HCT116 (cell line): ENCODE measurements at regions not wholly inside any gene's neighbourhood (a gene's known extent, or its start where the extent isn't known, plus 50 kb on each side); places are given as distances from the start of the nearest gene placed in this dataset.

Experiments
- ATAC-seq: fragments of 200-7000 bp; cut with Tn5 transposase; 2 replicates; pipeline ENCODE4 v1.9.1; 2020; ENCODE audit warnings: mild to moderate bottlenecking, moderate library complexity
- BruUV-seq: library from RNA; stranded (reverse); fragments of 400-500 nt; replicated peaks from 2 replicates; lab custom pipeline; 2021; lab: Mats Ljungman, UMichigan
- CTCF ChIA-PET: fragments of 300-600 bp; sonication (Branson Sonifier 250); formaldehyde crosslinking; loops from one replicate; lab custom pipeline; 2021; ENCODE audit warnings: antibody characterized with exemption; lab: Charles Lee
- POLR2A ChIA-PET: fragments of 300-600, 350-600 bp; sonication (Branson Sonifier 250); formaldehyde crosslinking; loops from one replicate; lab custom pipeline; 2021; ENCODE audit warnings: antibody characterized with exemption; lab: Charles Lee
- RAD21 ChIA-PET, 2 experiments: fragments of 300-600 bp; sonication (Branson Sonifier 250); formaldehyde crosslinking; loops; one replicate each; lab custom pipeline; 2023; ENCODE audit warnings: low total read pairs in 2 of 2; ENCODE audit not compliant: uncharacterized antibody in 2 of 2, unreplicated experiment in 2 of 2, low non-redundant PET in 1 of 2; lab: Charles Lee
- DNase-seq: peaks from one replicate; pipeline ENCODE4 v3.0.0-alpha.2; 2010; ENCODE audit warnings: low read depth, low spot score
- H2AFZ ChIP-seq: fragments of 200-600 bp; shearing (Covaris generic), sonication (generic); 2 replicates; pipeline ENCODE4 v1.6.1; 2017; ENCODE audit warnings: low read depth, mixed run types, mixed read lengths, antibody characterized with exemption, low read length; ENCODE audit not compliant: poor library complexity, severe bottlenecking
- H3K27ac ChIP-seq: 2 replicates; pipeline ENCODE4 v1.5.1; 2012; ENCODE audit warnings: low read depth, low read length
- H3K27me3 ChIP-seq: fragments of 200-600 bp; sonication (generic); 2 replicates; pipeline ENCODE4 v1.6.1; 2016; ENCODE audit warnings: mixed run types, low read length, mixed read lengths; ENCODE audit not compliant: insufficient read depth
- H3K36me3 ChIP-seq, 2 experiments: fragments of 200-500 bp in 1 of 2; fragments of 200-600 bp in 1 of 2; sonication (Bioruptor generic) in 1 of 2; sonication (generic) in 1 of 2; 2 replicates each; pipeline versions ENCODE4 v1.5.1 to v1.6.1; 2014 to 2016; ENCODE audit warnings: low read length in 2 of 2, inconsistent platforms in 1 of 2, mixed read lengths in 1 of 2, mixed run types in 1 of 2; ENCODE audit not compliant: insufficient read depth in 2 of 2, control insufficient read depth in 1 of 2
- H3K4me1 ChIP-seq, 2 experiments: fragments of 200-600 bp in 1 of 2; sonication (generic) in 1 of 2; 2 replicates each; pipeline versions ENCODE4 v1.5.1 to v1.6.1; 2012 to 2017; ENCODE audit warnings: low read length in 2 of 2, inconsistent platforms in 1 of 2, mild to moderate bottlenecking in 1 of 2, mixed read lengths in 1 of 2, mixed run types in 1 of 2, moderate library complexity in 1 of 2; ENCODE audit not compliant: insufficient read depth in 2 of 2, control insufficient read depth in 1 of 2
- H3K4me2 ChIP-seq: fragments of 200-600 bp; sonication (generic); 2 replicates; pipeline ENCODE4 v1.6.1; 2017; ENCODE audit warnings: mixed run types, low read length, mixed read lengths
- H3K4me3 ChIP-seq, 2 experiments: fragments of 200-600 bp in 1 of 2; sonication (generic) in 1 of 2; replicated peaks in 1 of 2; 2 replicates each; pipeline ENCODE4 v1.5.1; 2011 to 2016; ENCODE audit warnings: low read length in 2 of 2, control low read depth in 1 of 2, low read depth in 1 of 2, mild to moderate bottlenecking in 1 of 2, mixed read lengths in 1 of 2, mixed run types in 1 of 2
- H3K79me2 ChIP-seq: fragments of 200-600 bp; sonication (generic); 2 replicates; pipeline ENCODE4 v1.6.1; 2017; ENCODE audit warnings: mild to moderate bottlenecking, mixed run types, low read length, moderate library complexity, mixed read lengths; ENCODE audit not compliant: insufficient read depth
- H3K9ac ChIP-seq: fragments of 200-600 bp; sonication (generic); 2 replicates; pipeline ENCODE4 v1.6.1; 2016; ENCODE audit warnings: low read length, mixed read lengths
- H3K9me2 ChIP-seq: fragments of 200-600 bp; sonication (generic), shearing (Covaris generic); 2 replicates; pipeline ENCODE4 v1.6.1; 2017; ENCODE audit warnings: mixed run types, mild to moderate bottlenecking, moderate library complexity; ENCODE audit not compliant: insufficient read depth
- H3K9me3 ChIP-seq, 2 experiments: fragments of 200-500 bp in 1 of 2; fragments of 200-600 bp in 1 of 2; sonication (Bioruptor generic) in 1 of 2; sonication (generic) in 1 of 2; 2 replicates each; pipeline ENCODE4 v1.6.1; 2014 to 2017; ENCODE audit warnings: low read length in 2 of 2, mixed read lengths in 2 of 2, inconsistent platforms in 1 of 2, low read depth in 1 of 2, mild to moderate bottlenecking in 1 of 2, mixed run types in 1 of 2, moderate library complexity in 1 of 2; ENCODE audit not compliant: control insufficient read depth in 1 of 2, insufficient read depth in 1 of 2
- H4K20me1 ChIP-seq: fragments of 200-600 bp; sonication (generic), shearing (Covaris generic); 2 replicates; pipeline ENCODE4 v1.6.1; 2017; ENCODE audit warnings: mixed run types, mild to moderate bottlenecking, moderate library complexity; ENCODE audit not compliant: insufficient read depth
- CBX3 ChIP-seq: IDR thresholded peaks from 2 replicates; pipeline ENCODE4 v1.6.1; 2012; ENCODE audit warnings: low read depth
- CEBPB ChIP-seq: IDR thresholded peaks from 2 replicates; pipeline ENCODE4 v1.6.1; 2012; ENCODE audit warnings: low read depth
- EGR1 ChIP-seq: IDR thresholded peaks from 2 replicates; pipeline ENCODE4 v1.6.1; 2012; ENCODE audit warnings: low read depth
- ELF1 ChIP-seq: IDR thresholded peaks from 2 replicates; pipeline ENCODE4 v1.6.1; 2012; ENCODE audit warnings: low read depth, borderline replicate concordance
- FOSL1 ChIP-seq: IDR thresholded peaks from 2 replicates; pipeline ENCODE4 v1.6.1; 2012; ENCODE audit warnings: low read depth
- JUND ChIP-seq: IDR thresholded peaks from 2 replicates; pipeline ENCODE4 v1.6.1; 2012
- POLR2A ChIP-seq: IDR thresholded peaks from 2 replicates; pipeline ENCODE4 v1.7.0; 2011; ENCODE audit warnings: borderline replicate concordance; ENCODE audit not compliant: insufficient read depth, insufficient read length; ENCODE audit errors: extremely low read depth
- POLR2AphosphoS5 ChIP-seq: IDR thresholded peaks from 2 replicates; pipeline ENCODE4 v1.6.1; 2011; ENCODE audit warnings: mild to moderate bottlenecking, low read depth, low read length, moderate library complexity
- RAD21 ChIP-seq: IDR thresholded peaks from 2 replicates; pipeline ENCODE4 v1.6.1; 2012; ENCODE audit warnings: low read depth, mild to moderate bottlenecking
- SIN3A ChIP-seq: IDR thresholded peaks from 2 replicates; pipeline ENCODE4 v1.6.1; 2012; ENCODE audit warnings: low read depth
- SRF ChIP-seq: IDR thresholded peaks from 2 replicates; pipeline ENCODE4 v1.6.1; 2012; ENCODE audit warnings: low read depth
- TCF7L2 ChIP-seq: IDR thresholded peaks from 2 replicates; pipeline ENCODE4 v1.7.0; 2011; ENCODE audit warnings: borderline replicate concordance, inconsistent platforms; ENCODE audit not compliant: insufficient read depth, insufficient read length; ENCODE audit errors: extremely low read depth
- YY1 ChIP-seq: IDR thresholded peaks from 2 replicates; pipeline ENCODE4 v1.6.1; 2011; ENCODE audit warnings: low read length, low read depth, moderate library complexity, mild to moderate bottlenecking; ENCODE audit not compliant: insufficient replicate concordance; ENCODE audit errors: extremely low read depth
- ZFX ChIP-seq: fragments of 450-650 bp; IDR thresholded peaks from 2 replicates; pipeline ENCODE4 v1.6.1; 2017
- intact Hi-C: fragments of 100-400 bp; cut with micrococcal nuclease; formaldehyde crosslinking; loops from 2 replicates; pipeline ENCODE4 v1.10.0; 2022
- TF ChIP-seq, protein P1 (sequence below), 3 experiments: fragments of 200-600 bp in 1 of 3; sonication (generic) in 1 of 3; IDR thresholded peaks in 2 of 3; conservative IDR thresholded peaks in 1 of 3; 2 replicates each; pipeline ENCODE4 v1.5.1; 2012 to 2017; ENCODE audit warnings: low read depth in 2 of 3, low read length in 2 of 3, antibody characterized with exemption in 1 of 3, borderline replicate concordance in 1 of 3, control low read depth in 1 of 3, mild to moderate bottlenecking in 1 of 3, mixed read lengths in 1 of 3, mixed run types in 1 of 3, moderate library complexity in 1 of 3; ENCODE audit not compliant: insufficient read depth in 1 of 3
- TF ChIP-seq, protein P2 (sequence below): IDR thresholded peaks from 2 replicates; pipeline ENCODE4 v1.6.1; 2011; ENCODE audit warnings: mild to moderate bottlenecking, low read length, moderate library complexity; ENCODE audit not compliant: insufficient replicate concordance; ENCODE audit errors: extremely low read depth
- TF ChIP-seq, protein P3 (sequence below): IDR thresholded peaks from 2 replicates; pipeline ENCODE4 v1.6.1; 2012
- TF ChIP-seq, protein P4 (sequence below): IDR thresholded peaks from 2 replicates; pipeline ENCODE4 v1.6.1; 2012; ENCODE audit warnings: low read depth
- TF ChIP-seq, protein P5 (sequence below): IDR thresholded peaks from 2 replicates; pipeline ENCODE4 v1.6.1; 2012

DNA sequence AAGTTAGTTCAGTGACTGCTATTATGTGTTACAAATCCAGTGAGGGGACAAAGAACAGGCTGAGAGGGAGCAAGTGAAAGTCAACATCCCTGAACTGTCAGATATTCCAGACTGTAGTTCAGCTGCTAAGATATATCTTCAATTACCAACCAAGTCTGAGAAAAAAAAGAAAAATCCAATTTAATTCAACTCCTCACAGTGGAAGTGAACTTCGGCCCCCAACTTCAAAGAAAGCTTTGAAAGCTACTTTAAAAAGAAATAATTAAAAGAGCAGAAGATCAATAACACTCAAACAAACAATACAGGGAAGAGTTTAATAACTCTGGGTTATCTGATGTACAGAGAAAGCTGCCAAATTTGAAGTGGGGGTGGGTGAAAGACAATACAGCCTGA, 174.0 kb downstream of the SERPINI1 start:
- H3K36me3 ChIP-seq = no peaks in the 10 kb centered on the region
- no peak overlapping the region for H3K4me3 ChIP-seq
- ATAC-seq (no peak), DNase-seq (no peak)
- ChIA-PET CTCF (no interaction called here), POLR2A (no interaction called here), RAD21 (no interaction called here)
- intact Hi-C loops = no loop called here
- no peak overlapping the region for H3K4me2 ChIP-seq
- TF ChIP-seq, protein P1, sequence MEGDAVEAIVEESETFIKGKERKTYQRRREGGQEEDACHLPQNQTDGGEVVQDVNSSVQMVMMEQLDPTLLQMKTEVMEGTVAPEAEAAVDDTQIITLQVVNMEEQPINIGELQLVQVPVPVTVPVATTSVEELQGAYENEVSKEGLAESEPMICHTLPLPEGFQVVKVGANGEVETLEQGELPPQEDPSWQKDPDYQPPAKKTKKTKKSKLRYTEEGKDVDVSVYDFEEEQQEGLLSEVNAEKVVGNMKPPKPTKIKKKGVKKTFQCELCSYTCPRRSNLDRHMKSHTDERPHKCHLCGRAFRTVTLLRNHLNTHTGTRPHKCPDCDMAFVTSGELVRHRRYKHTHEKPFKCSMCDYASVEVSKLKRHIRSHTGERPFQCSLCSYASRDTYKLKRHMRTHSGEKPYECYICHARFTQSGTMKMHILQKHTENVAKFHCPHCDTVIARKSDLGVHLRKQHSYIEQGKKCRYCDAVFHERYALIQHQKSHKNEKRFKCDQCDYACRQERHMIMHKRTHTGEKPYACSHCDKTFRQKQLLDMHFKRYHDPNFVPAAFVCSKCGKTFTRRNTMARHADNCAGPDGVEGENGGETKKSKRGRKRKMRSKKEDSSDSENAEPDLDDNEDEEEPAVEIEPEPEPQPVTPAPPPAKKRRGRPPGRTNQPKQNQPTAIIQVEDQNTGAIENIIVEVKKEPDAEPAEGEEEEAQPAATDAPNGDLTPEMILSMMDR (IDR thresholded peaks at IDR 0.05 in 2 of 3, conservative IDR thresholded peaks at IDR 0.05 in 1 of 3; ENCODE audit: borderline replicate concordance in 1 of 3, insufficient read depth in 1 of 3, low read depth in 2 of 3, low read length in 2 of 3) = no peak
- TF ChIP-seq SRF (no peak), EGR1 (no peak), CBX3 (no peak), FOSL1 (no peak), RAD21 (no peak), POLR2AphosphoS5 (no peak), TCF7L2 (no peak), ELF1 (no peak), JUND (no peak), ZFX (no peak), POLR2A (no peak), CEBPB (no peak), YY1 (no peak), SIN3A (no peak)
- TF ChIP-seq, protein P2, sequence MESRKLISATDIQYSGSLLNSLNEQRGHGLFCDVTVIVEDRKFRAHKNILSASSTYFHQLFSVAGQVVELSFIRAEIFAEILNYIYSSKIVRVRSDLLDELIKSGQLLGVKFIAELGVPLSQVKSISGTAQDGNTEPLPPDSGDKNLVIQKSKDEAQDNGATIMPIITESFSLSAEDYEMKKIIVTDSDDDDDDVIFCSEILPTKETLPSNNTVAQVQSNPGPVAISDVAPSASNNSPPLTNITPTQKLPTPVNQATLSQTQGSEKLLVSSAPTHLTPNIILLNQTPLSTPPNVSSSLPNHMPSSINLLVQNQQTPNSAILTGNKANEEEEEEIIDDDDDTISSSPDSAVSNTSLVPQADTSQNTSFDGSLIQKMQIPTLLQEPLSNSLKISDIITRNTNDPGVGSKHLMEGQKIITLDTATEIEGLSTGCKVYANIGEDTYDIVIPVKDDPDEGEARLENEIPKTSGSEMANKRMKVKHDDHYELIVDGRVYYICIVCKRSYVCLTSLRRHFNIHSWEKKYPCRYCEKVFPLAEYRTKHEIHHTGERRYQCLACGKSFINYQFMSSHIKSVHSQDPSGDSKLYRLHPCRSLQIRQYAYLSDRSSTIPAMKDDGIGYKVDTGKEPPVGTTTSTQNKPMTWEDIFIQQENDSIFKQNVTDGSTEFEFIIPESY = no peak
- TF ChIP-seq, protein P3, sequence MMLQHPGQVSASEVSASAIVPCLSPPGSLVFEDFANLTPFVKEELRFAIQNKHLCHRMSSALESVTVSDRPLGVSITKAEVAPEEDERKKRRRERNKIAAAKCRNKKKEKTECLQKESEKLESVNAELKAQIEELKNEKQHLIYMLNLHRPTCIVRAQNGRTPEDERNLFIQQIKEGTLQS = no peak
- TF ChIP-seq, protein P4, sequence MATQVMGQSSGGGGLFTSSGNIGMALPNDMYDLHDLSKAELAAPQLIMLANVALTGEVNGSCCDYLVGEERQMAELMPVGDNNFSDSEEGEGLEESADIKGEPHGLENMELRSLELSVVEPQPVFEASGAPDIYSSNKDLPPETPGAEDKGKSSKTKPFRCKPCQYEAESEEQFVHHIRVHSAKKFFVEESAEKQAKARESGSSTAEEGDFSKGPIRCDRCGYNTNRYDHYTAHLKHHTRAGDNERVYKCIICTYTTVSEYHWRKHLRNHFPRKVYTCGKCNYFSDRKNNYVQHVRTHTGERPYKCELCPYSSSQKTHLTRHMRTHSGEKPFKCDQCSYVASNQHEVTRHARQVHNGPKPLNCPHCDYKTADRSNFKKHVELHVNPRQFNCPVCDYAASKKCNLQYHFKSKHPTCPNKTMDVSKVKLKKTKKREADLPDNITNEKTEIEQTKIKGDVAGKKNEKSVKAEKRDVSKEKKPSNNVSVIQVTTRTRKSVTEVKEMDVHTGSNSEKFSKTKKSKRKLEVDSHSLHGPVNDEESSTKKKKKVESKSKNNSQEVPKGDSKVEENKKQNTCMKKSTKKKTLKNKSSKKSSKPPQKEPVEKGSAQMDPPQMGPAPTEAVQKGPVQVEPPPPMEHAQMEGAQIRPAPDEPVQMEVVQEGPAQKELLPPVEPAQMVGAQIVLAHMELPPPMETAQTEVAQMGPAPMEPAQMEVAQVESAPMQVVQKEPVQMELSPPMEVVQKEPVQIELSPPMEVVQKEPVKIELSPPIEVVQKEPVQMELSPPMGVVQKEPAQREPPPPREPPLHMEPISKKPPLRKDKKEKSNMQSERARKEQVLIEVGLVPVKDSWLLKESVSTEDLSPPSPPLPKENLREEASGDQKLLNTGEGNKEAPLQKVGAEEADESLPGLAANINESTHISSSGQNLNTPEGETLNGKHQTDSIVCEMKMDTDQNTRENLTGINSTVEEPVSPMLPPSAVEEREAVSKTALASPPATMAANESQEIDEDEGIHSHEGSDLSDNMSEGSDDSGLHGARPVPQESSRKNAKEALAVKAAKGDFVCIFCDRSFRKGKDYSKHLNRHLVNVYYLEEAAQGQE = no peak
- TF ChIP-seq, protein P5, sequence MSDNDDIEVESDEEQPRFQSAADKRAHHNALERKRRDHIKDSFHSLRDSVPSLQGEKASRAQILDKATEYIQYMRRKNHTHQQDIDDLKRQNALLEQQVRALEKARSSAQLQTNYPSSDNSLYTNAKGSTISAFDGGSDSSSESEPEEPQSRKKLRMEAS = no peak
- H3K27me3 ChIP-seq = no peaks in the 10 kb centered on the region
- 0 out of 4 replicates have a peak, but pooled peaks cover 0 to 3% of the 10 kb centered on the region in 2 experiments for H3K4me1 ChIP-seq
- H3K9ac ChIP-seq = no peak overlapping the region
- H3K9me2 ChIP-seq = no peaks in the 10 kb centered on the region
- H3K79me2 ChIP-seq = no peaks in the 10 kb centered on the region
- H3K27ac ChIP-seq = no peak overlapping the region
- BruUV-seq = no TSS peak
- no peaks in the 10 kb centered on the region for H4K20me1 ChIP-seq
- H2AFZ ChIP-seq = no peak overlapping the region
- no peaks in the 10 kb centered on the region for H3K9me3 ChIP-seq
